Fibroblast of mammary gland (primary cell): ENCODE measurements at regions not wholly inside any gene's neighbourhood (a gene's known extent, or its start where the extent isn't known, plus 50 kb on each side); places are given as distances from the start of the nearest gene placed in this dataset.
"Not testable (repeated sequence)": the region's sequence is repeated elsewhere in the genome, so short reads cannot be mapped to it uniquely, and the experiment has no call there.

Experiments used
- DNase-seq: peaks from one replicate; pipeline ENCODE4 v3.0.0-alpha.2; 2010; ENCODE audit warnings: low read depth
- H3K4me3 ChIP-seq: 2 replicates; pipeline ENCODE4 v1.5.1; 2011; ENCODE audit warnings: low read depth, mild to moderate bottlenecking, low read length, moderate library complexity; ENCODE audit not compliant: control insufficient read depth
- TF ChIP-seq, protein P1 (sequence below): conservative IDR thresholded peaks from 2 replicates; pipeline ENCODE4 v1.5.1; 2011; ENCODE audit warnings: low read depth, low read length, inconsistent platforms; ENCODE audit not compliant: control insufficient read depth, insufficient read depth

DNA sequence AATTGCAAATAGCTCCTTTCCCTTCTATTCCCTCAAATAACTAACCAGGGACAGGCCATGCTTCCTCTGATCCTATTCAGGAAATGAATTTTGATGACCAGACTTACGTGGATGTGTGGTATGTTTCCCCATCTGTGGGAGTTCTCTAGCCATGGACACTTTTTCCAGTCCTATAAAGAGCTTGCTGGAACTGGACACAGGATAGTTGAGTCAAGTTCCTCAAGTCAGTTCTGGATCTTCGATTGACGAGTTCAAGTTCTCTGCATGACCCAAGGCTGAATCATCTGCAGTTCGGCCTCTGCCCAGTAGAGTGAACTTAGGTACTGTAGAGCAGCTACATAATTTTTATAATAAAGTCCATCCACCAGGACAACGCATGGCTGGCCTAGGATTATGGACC, 52.7 kb upstream of the CCND1 start:
- DNase-seq, result peak; percentile 96
- TF ChIP-seq, protein P1, sequence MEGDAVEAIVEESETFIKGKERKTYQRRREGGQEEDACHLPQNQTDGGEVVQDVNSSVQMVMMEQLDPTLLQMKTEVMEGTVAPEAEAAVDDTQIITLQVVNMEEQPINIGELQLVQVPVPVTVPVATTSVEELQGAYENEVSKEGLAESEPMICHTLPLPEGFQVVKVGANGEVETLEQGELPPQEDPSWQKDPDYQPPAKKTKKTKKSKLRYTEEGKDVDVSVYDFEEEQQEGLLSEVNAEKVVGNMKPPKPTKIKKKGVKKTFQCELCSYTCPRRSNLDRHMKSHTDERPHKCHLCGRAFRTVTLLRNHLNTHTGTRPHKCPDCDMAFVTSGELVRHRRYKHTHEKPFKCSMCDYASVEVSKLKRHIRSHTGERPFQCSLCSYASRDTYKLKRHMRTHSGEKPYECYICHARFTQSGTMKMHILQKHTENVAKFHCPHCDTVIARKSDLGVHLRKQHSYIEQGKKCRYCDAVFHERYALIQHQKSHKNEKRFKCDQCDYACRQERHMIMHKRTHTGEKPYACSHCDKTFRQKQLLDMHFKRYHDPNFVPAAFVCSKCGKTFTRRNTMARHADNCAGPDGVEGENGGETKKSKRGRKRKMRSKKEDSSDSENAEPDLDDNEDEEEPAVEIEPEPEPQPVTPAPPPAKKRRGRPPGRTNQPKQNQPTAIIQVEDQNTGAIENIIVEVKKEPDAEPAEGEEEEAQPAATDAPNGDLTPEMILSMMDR, result peak; percentile 63
- no peak overlapping the region for H3K4me3 ChIP-seq

DNA sequence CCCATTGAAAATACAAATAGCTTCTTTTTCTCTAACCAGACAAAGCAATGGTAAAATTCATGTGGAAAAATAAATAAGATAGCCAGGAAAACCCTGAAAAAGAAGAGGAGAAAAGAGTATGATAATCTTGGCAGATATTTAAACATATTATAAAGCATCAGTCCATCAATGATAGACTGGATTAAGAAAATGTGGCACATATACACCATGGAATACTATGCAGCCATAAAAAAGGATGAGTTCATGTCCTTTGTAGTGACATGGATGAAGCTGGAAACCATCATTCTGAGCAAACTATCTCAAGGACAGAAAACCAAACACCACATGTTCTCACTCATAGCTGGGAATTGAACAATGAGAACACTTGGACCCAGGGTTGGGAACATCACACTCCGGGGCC, 50.9 kb upstream of the CCND1 start:
- H3K4me3 ChIP-seq, DNase-seq: not testable (repeated sequence)
